HFFc6 (cell line): ENCODE measurements at regions not wholly inside any gene's neighbourhood (a gene's known extent, or its start where the extent isn't known, plus 50 kb on each side); places are given as distances from the start of the nearest gene placed in this dataset.

ENCODE experiments used
- DNase-seq: peaks from one replicate; pipeline ENCODE4 v3.0.0-alpha.2; 2018
- H3K27ac Mint-ChIP-seq: 2 replicates; pipeline ENCODE4 v1.8.0; 2020; ENCODE audit warnings: mild to moderate bottlenecking, mixed read lengths
- H3K27me3 Mint-ChIP-seq: 2 replicates; pipeline ENCODE4 v1.8.0; 2021; ENCODE audit warnings: mild to moderate bottlenecking, moderate library complexity, mixed read lengths; ENCODE audit not compliant: insufficient read depth
- H3K36me3 Mint-ChIP-seq: 2 replicates; pipeline ENCODE4 v1.8.0; 2021; ENCODE audit warnings: low read depth, mixed read lengths
- H3K4me1 Mint-ChIP-seq: 2 replicates; pipeline ENCODE4 v1.8.0; 2020; ENCODE audit warnings: low read depth, mixed read lengths
- H3K4me3 Mint-ChIP-seq: 2 replicates; pipeline ENCODE4 v1.8.0; 2020; ENCODE audit warnings: mild to moderate bottlenecking, moderate library complexity, mixed read lengths
- H3K9me3 Mint-ChIP-seq: 2 replicates; pipeline ENCODE4 v1.8.0; 2020; ENCODE audit warnings: mild to moderate bottlenecking, mixed read lengths
- CTCF ChIP-seq: fragments of 200-600 bp; sonication (generic); IDR thresholded peaks from 2 replicates; pipeline ENCODE4 v1.5.0; 2021; ENCODE audit warnings: antibody characterized with exemption, mild to moderate bottlenecking

GRCh38 chr15:39296955-39297354 is 283.9 kb upstream of the THBS1 start:
- H3K4me3 Mint-ChIP-seq: no peak overlapping the region
- H3K4me1 Mint-ChIP-seq: peaks cover 56% of the 10 kb centered on the region
- H3K36me3 Mint-ChIP-seq: peaks cover 35% of the 10 kb centered on the region
- H3K9me3 Mint-ChIP-seq: peaks cover 12% of the 10 kb centered on the region
- DNase-seq: no peak
- H3K27me3 Mint-ChIP-seq: no peaks in the 10 kb centered on the region
- H3K27ac Mint-ChIP-seq: no peak overlapping the region
- TF ChIP-seq CTCF: no peak

GRCh38 chr15:39298271-39298962 is 282.5 kb upstream of the THBS1 start:
- peaks cover 70% of the 10 kb centered on the region for H3K4me1 Mint-ChIP-seq
- no peaks in the 10 kb centered on the region for H3K27me3 Mint-ChIP-seq

GRCh38 chr15:39299486-39300267 is 281.2 kb upstream of the THBS1 start:
- no peaks in the 10 kb centered on the region for H3K27me3 Mint-ChIP-seq
- H3K9me3 Mint-ChIP-seq: no peaks in the 10 kb centered on the region
- TF ChIP-seq CTCF: no peak
- H3K4me1 Mint-ChIP-seq: peaks cover 83% of the 10 kb centered on the region
- DNase-seq: no peak
- peak overlapping the region; percentile 92 for H3K27ac Mint-ChIP-seq
- H3K4me3 Mint-ChIP-seq: peak overlapping the region; percentile 25; the same call in 1 of the 2 replicates
- peaks cover 10% of the 10 kb centered on the region for H3K36me3 Mint-ChIP-seq

More at GRCh38 chr15:39298271-39298962, 282.5 kb upstream of the THBS1 start:
- Mint-ChIP-seq H3K36me3 (peaks cover 22% of the 10 kb centered on the region), H3K4me3 (no peak overlapping the region), H3K9me3 (no peaks in the 10 kb centered on the region), H3K27ac (peak overlapping the region; percentile 55)
- DNase-seq: no peak
- TF ChIP-seq CTCF: no peak

DNA sequence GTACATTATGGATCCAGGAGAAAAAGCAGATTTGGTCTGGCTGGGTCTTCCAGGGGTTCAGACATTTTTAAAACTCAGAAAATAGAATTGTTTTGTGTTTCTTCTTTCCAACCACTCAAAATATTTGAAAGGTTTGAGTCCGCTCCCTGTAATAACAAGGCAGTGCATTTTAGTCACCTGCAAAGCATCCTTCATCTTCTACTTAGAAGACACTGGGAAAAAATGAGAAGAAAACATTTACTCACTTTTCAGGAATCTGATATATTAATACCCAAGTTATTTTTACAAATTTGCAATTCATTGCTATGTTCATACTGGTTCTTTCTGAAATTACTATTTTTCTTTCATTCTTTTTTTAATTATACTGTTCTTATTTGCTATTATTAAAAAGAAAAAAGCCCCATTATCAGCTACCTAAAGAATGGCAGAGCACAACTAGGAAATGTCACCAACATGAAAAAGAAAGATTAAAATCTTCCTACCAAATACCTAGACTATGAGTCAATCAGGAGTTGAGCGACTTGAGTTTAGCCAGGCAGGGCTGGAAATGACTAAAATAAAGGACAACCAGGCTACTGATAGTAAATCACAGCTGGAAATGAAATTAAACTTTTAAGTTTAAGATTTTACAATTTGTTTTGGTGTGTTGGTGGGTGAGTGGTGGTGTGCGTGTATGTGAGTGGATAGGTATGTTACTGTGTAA is 280.3 kb upstream of the THBS1 start:
- TF ChIP-seq CTCF: no peak
- Mint-ChIP-seq H3K27me3 (no peaks in the 10 kb centered on the region), H3K27ac (peak overlapping the region; percentile 92), H3K9me3 (no peaks in the 10 kb centered on the region), H3K4me1 (peaks cover 92% of the 10 kb centered on the region), H3K4me3 (peak overlapping the region; percentile 75), H3K36me3 (peaks cover 9% of the 10 kb centered on the region)
- peak; percentile 73 for DNase-seq

DNA sequence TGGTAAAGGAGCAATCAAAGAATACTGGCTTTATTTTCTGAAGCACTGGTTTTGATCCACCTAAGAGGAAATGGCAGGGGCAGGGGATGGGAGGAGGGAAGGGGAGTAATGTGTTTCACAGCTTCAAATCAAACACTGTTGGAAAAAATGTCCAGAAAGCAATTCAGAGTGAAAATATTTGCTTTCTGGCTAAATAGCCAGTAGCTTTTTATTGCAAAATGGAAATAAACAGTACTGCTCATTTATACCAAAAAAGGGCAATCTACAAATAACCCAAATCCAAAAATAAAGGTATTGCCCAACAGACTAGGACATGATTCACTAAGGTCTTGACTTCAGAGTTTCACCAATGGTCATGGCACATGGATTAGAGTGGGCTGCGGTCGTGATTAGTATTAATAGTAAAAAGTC is 279.3 kb upstream of the THBS1 start:
- peaks cover under 1% of the 10 kb centered on the region; the same call in 1 of the 2 replicates for H3K9me3 Mint-ChIP-seq
- TF ChIP-seq CTCF: no peak
- H3K36me3 Mint-ChIP-seq: peaks cover 12% of the 10 kb centered on the region
- H3K4me1 Mint-ChIP-seq: peaks cover 98% of the 10 kb centered on the region
- H3K4me3 Mint-ChIP-seq: peak overlapping the region; percentile 75
- DNase-seq: peak; percentile 92
- peak overlapping the region; percentile 92 for H3K27ac Mint-ChIP-seq
- H3K27me3 Mint-ChIP-seq: no peaks in the 10 kb centered on the region
